Choroid plexus epithelial cell (primary cell): ENCODE measurements at regions not wholly inside any gene's neighbourhood (a gene's known extent, or its start where the extent isn't known, plus 50 kb on each side); places are given as distances from the start of the nearest gene placed in this dataset.
"Not testable (repeated sequence)": the region's sequence is repeated elsewhere in the genome, so short reads cannot be mapped to it uniquely, and the experiment has no call there.

ENCODE experiments used
- DNase-seq: peaks from one replicate; pipeline ENCODE4 v3.0.0-alpha.2; 2010; ENCODE audit warnings: low read depth
- H3K4me3 ChIP-seq: 2 replicates; pipeline ENCODE4 v1.5.1; 2011; ENCODE audit warnings: low read depth, mild to moderate bottlenecking, control low read depth, low read length, moderate library complexity
- CTCF ChIP-seq: conservative IDR thresholded peaks from 2 replicates; pipeline ENCODE4 v1.5.1; 2011; ENCODE audit warnings: low read depth, mild to moderate bottlenecking, control low read depth, inconsistent platforms, low read length, moderate library complexity

DNA sequence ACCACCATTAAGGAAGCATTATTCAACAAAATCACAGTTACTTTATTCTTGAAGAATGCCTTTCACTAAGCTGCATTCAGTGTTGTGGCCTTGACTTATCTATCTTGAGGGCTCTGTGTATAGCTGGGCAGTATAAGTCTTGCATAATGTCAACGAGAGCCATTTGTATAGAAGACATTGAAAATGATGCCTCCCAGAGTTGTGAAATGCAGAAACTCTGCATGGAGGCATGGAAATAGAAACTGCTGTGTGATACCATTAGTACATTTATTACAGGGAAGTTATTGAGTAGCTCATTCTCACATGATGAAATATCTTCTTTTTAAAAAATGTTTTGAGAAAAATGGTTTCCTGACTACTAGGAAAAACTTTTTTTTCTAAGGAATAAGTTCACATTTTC lies 111.4 kb upstream of the SNX7 start:
- DNase-seq: no peak
- no peak for TF ChIP-seq CTCF
- H3K4me3 ChIP-seq: no peak overlapping the region

- H3K4me3 ChIP-seq: no peak overlapping the region
- no peak for TF ChIP-seq CTCF
- no peak for DNase-seq
Observed at GRCh38 chr1:98546319-98546718, 115.2 kb upstream of the SNX7 start.

DNA sequence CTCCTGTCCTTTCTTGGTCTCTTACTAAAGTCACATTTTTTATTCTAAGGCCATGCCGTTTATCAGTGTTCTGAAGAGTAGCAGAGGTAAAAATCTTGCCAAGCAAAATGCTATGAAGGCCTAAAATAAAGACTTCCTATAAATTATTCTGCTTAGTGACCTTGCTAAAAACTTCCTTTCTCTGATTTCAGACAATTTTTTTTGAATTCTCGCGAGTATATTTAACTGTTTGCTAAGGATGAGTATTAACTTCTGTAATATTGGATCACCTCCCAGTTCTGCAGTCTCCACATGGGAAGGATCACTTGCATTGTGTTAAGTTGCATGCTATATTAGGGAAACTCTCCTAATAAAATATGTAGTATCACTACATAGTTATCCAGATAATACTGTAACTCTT lies 123.4 kb upstream of the SNX7 start:
- no peak for TF ChIP-seq CTCF
- no peak overlapping the region for H3K4me3 ChIP-seq
- no peak for DNase-seq

DNA sequence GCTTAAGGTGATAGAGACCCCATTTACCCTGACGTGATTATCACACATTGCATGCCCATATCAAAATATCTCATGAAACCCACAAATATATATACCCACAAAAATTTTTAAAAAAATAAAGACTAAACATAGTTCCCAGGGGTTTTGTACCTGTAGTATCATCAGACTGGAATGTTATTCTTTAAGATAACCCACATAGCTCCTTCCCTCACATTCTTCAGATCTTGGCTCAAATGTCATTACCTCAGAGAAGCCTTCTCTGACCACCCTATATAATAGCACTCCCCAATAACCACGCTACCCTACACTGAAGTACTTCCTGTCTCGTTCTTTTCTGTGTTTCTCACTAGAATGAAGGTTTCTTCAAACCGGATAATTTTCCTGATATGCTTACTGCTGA lies 138.3 kb upstream of the SNX7 start:
- H3K4me3 ChIP-seq: no peak overlapping the region
- peak; percentile 9 for DNase-seq
- TF ChIP-seq CTCF: no peak

- no peak for DNase-seq
Observed at GRCh38 chr1:98516306-98516705, 145.2 kb upstream of the SNX7 start.

DNA sequence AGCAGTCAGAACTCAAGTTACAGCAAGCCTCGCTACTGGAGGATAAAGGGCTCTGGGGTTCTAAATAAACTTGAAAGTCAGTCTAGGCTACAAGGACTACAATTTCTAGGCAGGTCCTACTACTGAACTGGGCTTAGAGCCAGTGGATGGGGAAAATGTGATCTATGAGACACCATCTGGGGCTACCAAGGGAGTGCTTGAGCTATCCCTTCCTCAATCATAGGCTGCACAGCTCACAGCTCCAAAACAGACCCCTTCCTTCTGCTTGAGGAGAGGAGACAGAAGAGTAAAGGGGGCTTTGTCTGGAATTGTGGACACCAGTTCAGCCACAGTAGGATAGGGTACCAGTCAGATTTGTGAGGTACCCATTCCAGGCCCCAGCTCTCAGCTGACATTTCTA lies 145.8 kb upstream of the SNX7 start:
- no peak overlapping the region for H3K4me3 ChIP-seq
- no peak for DNase-seq
- no peak for TF ChIP-seq CTCF

More at GRCh38 chr1:98516306-98516705, 145.2 kb upstream of the SNX7 start:
- TF ChIP-seq CTCF: no peak
- no peak overlapping the region for H3K4me3 ChIP-seq

DNA sequence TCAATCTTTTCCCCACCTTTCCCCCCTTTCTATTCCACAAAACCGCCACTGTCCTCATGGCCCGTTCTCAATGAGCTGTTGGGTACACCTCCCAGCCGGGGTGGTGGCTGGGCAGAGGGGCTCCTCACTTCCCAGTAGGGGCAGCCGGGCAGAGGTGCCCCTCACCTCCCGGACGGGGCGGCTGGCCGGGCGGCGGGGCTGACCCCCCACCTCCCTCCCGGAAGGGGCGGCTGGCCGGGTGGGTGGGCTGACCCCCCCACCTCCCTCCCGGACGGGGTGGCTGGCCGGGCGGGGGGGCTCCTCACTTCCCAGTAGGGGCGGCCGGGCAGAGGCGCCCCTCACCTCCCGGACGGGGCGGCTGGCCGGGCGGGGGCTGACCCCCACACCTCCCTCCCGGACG lies 149.3 kb upstream of the SNX7 start:
- not testable (repeated sequence) for H3K4me3 ChIP-seq, DNase-seq

- no peak for TF ChIP-seq CTCF
- H3K4me3 ChIP-seq: no peak overlapping the region
- DNase-seq: no peak
Observed at GRCh38 chr1:98503771-98504170, 157.8 kb upstream of the SNX7 start.
